Subcutaneous abdominal adipose tissue (tissue), 5 donors: ENCODE measurements at regions not wholly inside any gene's neighbourhood (a gene's known extent, or its start where the extent isn't known, plus 50 kb on each side); places are given as distances from the start of the nearest gene placed in this dataset.

Experiments used
- H3K27ac ChIP-seq: one replicate; pipeline ENCODE4 v1.7.0; 2013; ENCODE audit warnings: low read depth, mild to moderate bottlenecking, inconsistent platforms, low read length, moderate library complexity
- H3K27me3 ChIP-seq, 5 donors: one replicate each; pipeline ENCODE4 v1.7.0; 2013; ENCODE audit warnings: low read length in 5 of 5, inconsistent platforms in 1 of 5; ENCODE audit not compliant: control insufficient read depth in 5 of 5, insufficient read depth in 4 of 5
- H3K36me3 ChIP-seq, 5 donors: one replicate each; pipeline ENCODE4 v1.7.0; 2013; ENCODE audit warnings: low read length in 5 of 5; ENCODE audit not compliant: control insufficient read depth in 5 of 5, insufficient read depth in 5 of 5
- H3K4me1 ChIP-seq, 5 donors: one replicate each; pipeline ENCODE4 v1.7.0; 2013; ENCODE audit warnings: low read length in 5 of 5, mild to moderate bottlenecking in 3 of 5, moderate library complexity in 1 of 5; ENCODE audit not compliant: control insufficient read depth in 5 of 5, insufficient read depth in 5 of 5
- H3K4me3 ChIP-seq, 5 donors: one replicate each; pipeline ENCODE4 v1.7.0; 2013; ENCODE audit warnings: low read length in 5 of 5, low read depth in 1 of 5
- H3K9ac ChIP-seq, 5 donors: one replicate each; pipeline ENCODE4 v1.7.0; 2013; ENCODE audit warnings: low read length in 5 of 5, mild to moderate bottlenecking in 4 of 5, moderate library complexity in 3 of 5
- H3K9me3 ChIP-seq, 5 donors: one replicate each; pipeline ENCODE4 v1.7.0; 2013; ENCODE audit warnings: low read length in 5 of 5; ENCODE audit not compliant: control insufficient read depth in 5 of 5
- donor health status: healthy.
- donor health status: healthy.
- donor health status: healthy.
- donor health status: healthy.
- donor health status: healthy.

DNA sequence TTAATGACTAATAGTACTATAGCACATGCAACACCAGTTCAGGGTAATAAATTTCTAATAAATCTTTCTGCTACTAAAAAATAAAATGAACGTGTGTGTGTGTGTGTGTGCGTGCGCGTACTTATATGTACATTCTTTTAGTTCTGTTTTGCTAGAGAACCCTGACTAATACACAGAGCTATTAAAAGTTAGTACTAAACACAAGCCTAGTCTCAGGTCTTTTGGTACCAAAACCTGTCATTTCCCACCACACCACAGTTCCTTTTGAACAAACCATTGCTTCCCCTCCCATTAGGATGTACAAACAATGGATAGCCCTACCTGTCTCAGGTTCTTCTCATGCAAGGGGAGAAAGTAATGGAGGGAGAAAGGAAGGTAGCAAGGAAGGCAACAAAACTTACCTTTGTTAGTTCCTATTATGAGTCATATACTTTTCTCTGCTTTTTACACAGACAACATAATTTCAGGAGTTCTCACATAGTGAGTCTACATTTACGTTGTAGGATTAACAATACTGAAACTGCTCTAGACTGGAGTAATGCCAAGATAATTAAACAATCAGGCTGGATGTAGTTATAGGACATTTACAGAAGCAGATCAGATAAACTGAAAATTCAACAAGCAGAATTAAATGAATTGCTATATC lies 427.2 kb downstream of the KCNJ3 start:
- Histone ChIP-seq H3K9ac (no peak overlapping the region), H3K9me3 (peaks cover 0 to 3% (median 0%) of the 10 kb centered on the region in 5 donors), H3K4me3 (no peak overlapping the region), H3K36me3 (no peaks in the 10 kb centered on the region), H3K4me1 (no peaks in the 10 kb centered on the region), H3K27me3 (no peaks in the 10 kb centered on the region), H3K27ac (no peak overlapping the region)

DNA sequence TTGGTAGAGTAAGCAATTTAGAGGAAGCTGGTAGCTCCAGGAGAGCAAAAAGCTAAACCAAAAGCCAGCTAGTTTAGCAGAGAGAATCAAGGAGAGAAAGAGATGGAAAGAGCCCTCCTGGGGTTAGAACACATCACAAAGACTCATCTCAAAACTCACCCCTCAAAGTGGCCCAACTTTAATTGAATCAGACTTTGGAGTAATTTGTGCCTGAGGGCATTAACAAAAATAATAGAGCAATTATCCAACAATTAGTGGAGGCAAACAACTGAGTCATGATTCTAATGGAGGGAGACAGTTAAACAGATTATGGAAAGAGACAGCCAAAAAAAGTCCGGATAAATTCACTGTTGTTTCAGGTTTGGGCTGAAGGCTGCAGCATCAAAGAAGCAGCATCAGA lies 417.4 kb downstream of the KCNJ3 start:
- Histone ChIP-seq H3K4me3 (no peak overlapping the region), H3K36me3 (no peaks in the 10 kb centered on the region), H3K9me3 (peaks cover 0 to 2% (median 0%) of the 10 kb centered on the region in 5 donors), H3K27ac (no peak overlapping the region), H3K4me1 (no peaks in the 10 kb centered on the region), H3K27me3 (no peaks in the 10 kb centered on the region), H3K9ac (no peak overlapping the region)

DNA sequence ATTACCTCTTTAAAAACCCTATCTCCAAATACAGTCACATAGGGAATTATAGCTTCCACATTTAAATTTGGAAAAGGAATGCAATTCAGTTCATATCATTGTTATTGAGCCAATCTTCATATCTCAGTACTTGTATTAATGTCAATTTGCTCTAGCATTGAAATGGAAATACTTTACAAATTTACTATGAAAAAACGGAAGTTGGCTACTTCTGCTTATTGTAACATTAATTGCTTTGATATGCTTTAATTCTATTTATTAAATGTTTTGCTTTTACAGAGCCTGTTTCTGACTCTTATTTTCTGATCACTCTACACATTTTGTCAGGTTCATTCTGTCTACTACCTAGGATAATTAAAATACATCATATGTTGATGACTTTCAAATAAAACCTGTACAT lies 412.6 kb downstream of the KCNJ3 start:
- Histone ChIP-seq H3K27ac (no peak overlapping the region), H3K36me3 (no peaks in the 10 kb centered on the region), H3K9me3 (peaks cover 0 to 2% (median 0%) of the 10 kb centered on the region in 5 donors), H3K9ac (no peak overlapping the region), H3K4me1 (no peaks in the 10 kb centered on the region), H3K4me3 (no peak overlapping the region), H3K27me3 (no peaks in the 10 kb centered on the region)

DNA sequence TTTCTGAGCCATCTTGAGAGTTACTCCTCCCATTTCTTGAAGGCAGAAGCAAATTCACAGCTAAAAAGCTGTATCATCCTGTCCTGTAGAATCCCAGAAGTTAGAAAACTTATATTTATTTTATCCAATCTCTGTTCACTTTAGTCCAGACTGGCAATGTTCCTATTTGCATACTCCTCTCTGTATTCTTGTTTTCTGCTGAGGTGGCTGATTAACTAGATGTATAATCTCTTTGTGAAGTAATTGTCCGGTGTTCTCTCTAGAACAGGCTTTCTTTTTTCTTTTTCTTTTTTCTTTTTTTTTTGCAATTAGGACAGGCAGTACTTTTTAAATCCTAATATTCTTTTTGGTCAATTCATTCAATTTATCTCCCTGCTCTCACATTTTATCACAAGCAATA lies 411.0 kb downstream of the KCNJ3 start:
- Histone ChIP-seq H3K4me3 (no peak overlapping the region), H3K27me3 (no peaks in the 10 kb centered on the region), H3K9me3 (no peaks in the 10 kb centered on the region), H3K9ac (no peak overlapping the region), H3K27ac (no peak overlapping the region), H3K4me1 (no peaks in the 10 kb centered on the region), H3K36me3 (no peaks in the 10 kb centered on the region)

DNA sequence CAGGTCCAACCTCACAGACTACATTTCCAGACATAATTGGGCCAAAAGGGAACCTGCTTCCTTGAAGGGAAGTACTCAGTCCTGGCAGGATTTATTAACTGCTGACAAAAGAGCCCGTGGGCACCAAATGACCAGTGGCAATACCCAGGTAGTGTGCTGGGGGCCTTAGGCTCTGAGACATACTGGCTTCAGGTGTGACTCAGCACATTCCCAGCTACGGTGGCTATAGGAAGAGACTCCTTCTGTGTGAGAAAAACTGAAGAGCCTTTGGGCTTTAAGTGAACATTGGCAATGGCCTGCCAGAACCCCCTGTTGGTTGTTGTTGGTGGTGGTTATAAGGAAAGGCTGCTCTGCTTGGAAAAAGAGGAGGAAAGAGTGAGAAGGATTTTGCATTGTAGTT lies 401.8 kb downstream of the KCNJ3 start:
- Histone ChIP-seq H3K4me3 (no peak overlapping the region), H3K36me3 (no peaks in the 10 kb centered on the region), H3K27me3 (no peaks in the 10 kb centered on the region), H3K9me3 (peaks cover 0 to 5% (median 3%) of the 10 kb centered on the region in 5 donors), H3K27ac (no peak overlapping the region), H3K9ac (no peak overlapping the region), H3K4me1 (no peaks in the 10 kb centered on the region)

DNA sequence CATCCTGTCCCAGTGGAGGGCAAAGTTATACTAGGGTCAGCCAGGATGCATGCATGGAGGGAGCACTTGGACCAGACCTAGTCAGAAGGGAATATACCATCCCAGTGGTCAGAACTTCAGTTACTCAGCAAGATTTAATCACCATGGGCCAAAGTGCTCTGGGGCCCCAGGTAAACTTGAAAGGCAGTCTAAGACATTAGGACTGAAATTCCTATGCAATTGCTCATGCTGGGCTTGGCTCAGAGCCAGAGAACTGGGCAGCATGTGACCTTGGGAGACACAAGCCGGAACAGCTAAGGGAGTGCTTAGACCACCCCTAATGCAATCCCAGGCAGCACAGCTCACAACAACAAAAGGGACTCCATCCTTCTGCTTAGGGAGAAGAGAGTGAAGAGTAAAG lies 401.3 kb downstream of the KCNJ3 start:
- Histone ChIP-seq H3K4me3 (no peak overlapping the region), H3K9ac (no peak overlapping the region), H3K9me3 (peaks cover 0 to 5% (median 3%) of the 10 kb centered on the region in 5 donors), H3K4me1 (no peaks in the 10 kb centered on the region), H3K36me3 (no peaks in the 10 kb centered on the region), H3K27me3 (no peaks in the 10 kb centered on the region), H3K27ac (no peak overlapping the region)

DNA sequence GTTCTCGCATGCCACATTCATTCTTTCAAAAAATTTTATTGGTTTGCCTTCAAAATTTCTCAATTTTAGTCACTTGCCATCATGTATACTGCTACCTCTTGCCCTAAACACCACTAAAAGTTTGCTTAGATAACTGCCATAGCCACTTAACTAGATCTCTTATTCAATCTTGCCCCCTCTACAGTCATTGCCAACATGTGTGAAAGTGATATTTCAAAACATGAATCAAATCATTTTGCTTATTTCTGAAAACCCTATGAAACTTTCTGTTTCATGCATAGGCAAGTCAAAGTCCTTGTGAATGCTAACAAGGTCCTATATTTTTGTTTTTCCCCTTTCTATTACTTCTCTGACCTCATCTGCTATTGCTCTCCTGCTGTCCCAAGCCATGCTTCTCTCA lies 397.1 kb downstream of the KCNJ3 start:
- Histone ChIP-seq H3K9ac (no peak overlapping the region), H3K4me3 (no peak overlapping the region), H3K4me1 (no peaks in the 10 kb centered on the region), H3K36me3 (no peaks in the 10 kb centered on the region), H3K27me3 (no peaks in the 10 kb centered on the region), H3K27ac (no peak overlapping the region), H3K9me3 (no peaks in the 10 kb centered on the region)

DNA sequence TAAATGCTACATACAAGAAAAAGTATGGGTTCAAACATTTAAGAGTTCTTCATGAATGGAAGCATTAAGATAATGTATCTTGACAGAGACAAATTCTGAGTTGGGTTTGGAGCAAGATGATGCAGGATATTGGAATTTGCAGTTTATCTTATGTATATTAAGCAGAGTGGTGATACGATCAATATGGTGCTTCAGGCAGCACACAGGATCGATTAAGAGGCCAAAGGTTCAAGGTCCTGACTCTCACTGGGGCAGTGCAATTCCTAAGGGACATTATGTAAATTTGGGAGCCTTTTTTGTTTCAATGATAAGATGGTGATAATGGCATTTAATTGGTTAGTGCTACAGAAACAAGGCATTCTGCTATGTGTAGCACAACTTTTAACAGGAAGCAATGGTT lies 381.9 kb downstream of the KCNJ3 start:
- Histone ChIP-seq H3K27me3 (no peaks in the 10 kb centered on the region), H3K9ac (no peak overlapping the region), H3K36me3 (no peaks in the 10 kb centered on the region), H3K4me3 (no peak overlapping the region), H3K4me1 (no peaks in the 10 kb centered on the region), H3K27ac (no peak overlapping the region), H3K9me3 (no peaks in the 10 kb centered on the region)

DNA sequence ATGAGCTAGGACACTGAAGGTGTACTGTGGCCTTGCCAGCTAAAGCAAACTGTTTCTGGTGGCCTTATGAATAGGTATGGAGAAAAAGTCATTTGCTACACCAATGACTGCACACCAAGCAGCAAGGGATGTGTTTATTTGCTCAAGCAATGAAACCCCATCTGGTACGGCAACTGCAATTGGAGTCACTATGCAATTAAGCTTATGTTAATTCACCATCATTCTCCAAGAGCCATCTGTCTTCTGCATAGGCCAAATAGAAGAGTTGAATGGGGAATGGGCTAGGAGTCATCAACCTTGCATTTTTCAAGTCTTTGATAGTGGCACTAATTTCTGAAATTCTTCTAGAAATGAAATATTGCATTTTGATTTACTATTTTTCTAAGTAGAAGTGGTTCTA lies 372.0 kb downstream of the KCNJ3 start:
- Histone ChIP-seq H3K36me3 (no peaks in the 10 kb centered on the region), H3K27me3 (no peaks in the 10 kb centered on the region), H3K27ac (no peak overlapping the region), H3K9me3 (no peaks in the 10 kb centered on the region), H3K4me3 (no peak overlapping the region), H3K4me1 (no peaks in the 10 kb centered on the region), H3K9ac (no peak overlapping the region)

DNA sequence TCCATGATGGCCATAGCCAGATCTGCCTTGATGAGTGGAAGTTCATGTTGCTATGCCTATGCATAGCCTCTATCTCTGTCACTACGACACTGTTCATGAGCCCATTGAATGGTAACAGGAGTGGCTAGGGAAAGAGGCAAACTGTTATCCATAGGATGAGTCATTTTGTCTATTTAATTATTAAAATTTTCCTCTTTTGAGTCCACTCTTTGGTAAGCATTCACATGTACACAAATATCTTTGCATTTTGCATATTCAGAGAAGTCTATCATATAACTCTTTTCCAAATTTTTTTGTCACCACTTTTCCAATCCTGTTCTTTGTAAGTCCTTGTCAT lies 364.4 kb downstream of the KCNJ3 start:
- Histone ChIP-seq H3K9ac (no peak overlapping the region), H3K4me3 (no peak overlapping the region), H3K27me3 (no peaks in the 10 kb centered on the region), H3K36me3 (no peaks in the 10 kb centered on the region), H3K9me3 (peaks cover 0 to 9% (median 0%) of the 10 kb centered on the region in 5 donors), H3K4me1 (no peaks in the 10 kb centered on the region), H3K27ac (no peak overlapping the region)
